WTC11 (cell line): ENCODE measurements at regions not wholly inside any gene's neighbourhood (a gene's known extent, or its start where the extent isn't known, plus 50 kb on each side); places are given as distances from the start of the nearest gene placed in this dataset.

Source experiments
- ATAC-seq: fragments of 200-7000 bp; cut with Tn5 transposase; 2 replicates; pipeline ENCODE4 v1.10.0; 2021; ENCODE audit warnings: mild to moderate bottlenecking, moderate library complexity
- CTCF ChIA-PET: fragments of 300-600 bp; sonication (Branson Sonifier 250); formaldehyde crosslinking; loops from one replicate; lab custom pipeline; 2021; ENCODE audit warnings: antibody characterized with exemption; lab: Charles Lee
- POLR2A ChIA-PET: fragments of 350-600 bp; sonication (Branson Sonifier 250); formaldehyde crosslinking; loops from one replicate; lab custom pipeline; 2021; ENCODE audit warnings: antibody characterized with exemption; lab: Charles Lee
- DNase-seq: peaks from one replicate; pipeline ENCODE4 v3.0.0; 2021; ENCODE audit warnings: low spot score
- H3K27ac Mint-ChIP-seq: 2 replicates; pipeline ENCODE4 v1.8.0; 2021; ENCODE audit warnings: mixed read lengths
- H3K27me3 Mint-ChIP-seq: 2 replicates; pipeline ENCODE4 v1.8.0; 2021; ENCODE audit warnings: low read depth, mild to moderate bottlenecking, moderate library complexity, mixed read lengths
- H3K36me3 Mint-ChIP-seq: 2 replicates; pipeline ENCODE4 v1.8.0; 2021; ENCODE audit warnings: mixed read lengths
- H3K4me1 Mint-ChIP-seq: 2 replicates; pipeline ENCODE4 v1.8.0; 2022; ENCODE audit warnings: mixed read lengths
- H3K4me3 Mint-ChIP-seq: 2 replicates; pipeline ENCODE4 v1.8.0; 2021; ENCODE audit warnings: mild to moderate bottlenecking, moderate library complexity, mixed read lengths
- H3K9me3 Mint-ChIP-seq: 2 replicates; pipeline ENCODE4 v1.8.0; 2021; ENCODE audit warnings: mixed read lengths
- EMX1 ChIP-seq: fragments of 250-450 bp; sonication (Bioruptor Pico); IDR thresholded peaks from 2 replicates; pipeline ENCODE4 v1.8.0; 2021; ENCODE audit warnings: mild to moderate bottlenecking
- ESRRA ChIP-seq: sonication (generic); formaldehyde crosslinking; IDR thresholded peaks from 2 replicates; pipeline ENCODE4 v1.8.1; 2022; ENCODE audit warnings: mild to moderate bottlenecking, missing genetic modification reagents, borderline replicate concordance
- FOXK1 ChIP-seq: sonication (generic); formaldehyde crosslinking; IDR thresholded peaks from 2 replicates; pipeline ENCODE4 v1.8.0; 2022; ENCODE audit warnings: mild to moderate bottlenecking, moderate library complexity, missing genetic modification reagents
- GRHL2 ChIP-seq: fragments of 250-450 bp; sonication (Bioruptor Pico); IDR thresholded peaks from 2 replicates; pipeline ENCODE4 v1.8.0; 2022; ENCODE audit warnings: mild to moderate bottlenecking, moderate library complexity; ENCODE audit not compliant: insufficient replicate concordance, severe bottlenecking
- JAZF1 ChIP-seq: fragments of 250-450 bp; sonication (Bioruptor Pico); IDR thresholded peaks from 2 replicates; pipeline ENCODE4 v1.9.0; 2021; ENCODE audit warnings: moderate library complexity, mild to moderate bottlenecking, inconsistent platforms
- KAT7 ChIP-seq: sonication (generic); formaldehyde crosslinking; IDR thresholded peaks from 2 replicates; pipeline ENCODE4 v1.8.1; 2023; ENCODE audit warnings: missing genetic modification reagents, mild to moderate bottlenecking, borderline replicate concordance
- SP1 ChIP-seq: sonication (generic); formaldehyde crosslinking; conservative IDR thresholded peaks from 2 replicates; pipeline ENCODE4 v1.8.1; 2022; ENCODE audit warnings: missing genetic modification reagents
- TCF7 ChIP-seq: sonication (generic); formaldehyde crosslinking; IDR thresholded peaks from 2 replicates; pipeline ENCODE4 v1.8.0; 2022; ENCODE audit warnings: mild to moderate bottlenecking, low read depth, missing genetic modification reagents, moderate library complexity
- TP53 ChIP-seq: sonication (generic); formaldehyde crosslinking; IDR thresholded peaks from 2 replicates; pipeline ENCODE4 v1.8.1; 2023; ENCODE audit warnings: mild to moderate bottlenecking, missing genetic modification reagents
- ZNF138 ChIP-seq: sonication (generic); formaldehyde crosslinking; conservative IDR thresholded peaks from 2 replicates; pipeline ENCODE4 v1.8.1; 2022; ENCODE audit warnings: mild to moderate bottlenecking, moderate library complexity, missing genetic modification reagents
- ZNF396 ChIP-seq: fragments of 250-450 bp; sonication (Bioruptor Pico); IDR thresholded peaks from 2 replicates; pipeline ENCODE4 v1.8.0; 2021; ENCODE audit warnings: mild to moderate bottlenecking, moderate library complexity, borderline replicate concordance
- ZNF416 ChIP-seq: fragments of 250-450 bp; sonication (Bioruptor Pico); IDR thresholded peaks from 2 replicates; pipeline ENCODE4 v1.9.0; 2021; ENCODE audit warnings: mild to moderate bottlenecking, inconsistent platforms
- ZNF423 ChIP-seq: fragments of 250-450 bp; sonication (Bioruptor Pico); IDR thresholded peaks from 2 replicates; pipeline ENCODE4 v2.1.2; 2022; ENCODE audit warnings: mild to moderate bottlenecking, moderate library complexity
- ZNF671 ChIP-seq: fragments of 250-450 bp; sonication (Bioruptor Pico); IDR thresholded peaks from 2 replicates; pipeline ENCODE4 v1.8.0; 2021; ENCODE audit warnings: mild to moderate bottlenecking
- TF ChIP-seq, protein P1 (sequence below): fragments of 250-450 bp; sonication (Bioruptor Pico); IDR thresholded peaks from 2 replicates; pipeline ENCODE4 v1.9.0; 2021; ENCODE audit warnings: mild to moderate bottlenecking, borderline replicate concordance
- TF ChIP-seq, protein P2 (sequence below): fragments of 250-450 bp; sonication (Bioruptor Pico); IDR thresholded peaks from 2 replicates; pipeline ENCODE4 v1.9.0; 2021; ENCODE audit warnings: moderate library complexity, mild to moderate bottlenecking, inconsistent platforms, borderline replicate concordance
- TF ChIP-seq, protein P3 (sequence below): sonication (generic); formaldehyde crosslinking; IDR thresholded peaks from 2 replicates; pipeline ENCODE4 v1.8.1; 2023; ENCODE audit warnings: mild to moderate bottlenecking, missing genetic modification reagents
- TF ChIP-seq, protein P4 (sequence below): sonication (generic); formaldehyde crosslinking; IDR thresholded peaks from 2 replicates; pipeline ENCODE4 v1.8.1; 2022; ENCODE audit warnings: missing genetic modification reagents, borderline replicate concordance
- TF ChIP-seq, protein P5 (sequence below): fragments of 250-450 bp; sonication (Bioruptor Pico); conservative IDR thresholded peaks from 2 replicates; pipeline ENCODE4 v1.9.0; 2021; ENCODE audit warnings: mild to moderate bottlenecking
- TF ChIP-seq, protein P6 (sequence below): fragments of 250-450 bp; sonication (Bioruptor Pico); IDR thresholded peaks from 2 replicates; pipeline ENCODE4 v1.9.0; 2021; ENCODE audit warnings: mild to moderate bottlenecking

DNA sequence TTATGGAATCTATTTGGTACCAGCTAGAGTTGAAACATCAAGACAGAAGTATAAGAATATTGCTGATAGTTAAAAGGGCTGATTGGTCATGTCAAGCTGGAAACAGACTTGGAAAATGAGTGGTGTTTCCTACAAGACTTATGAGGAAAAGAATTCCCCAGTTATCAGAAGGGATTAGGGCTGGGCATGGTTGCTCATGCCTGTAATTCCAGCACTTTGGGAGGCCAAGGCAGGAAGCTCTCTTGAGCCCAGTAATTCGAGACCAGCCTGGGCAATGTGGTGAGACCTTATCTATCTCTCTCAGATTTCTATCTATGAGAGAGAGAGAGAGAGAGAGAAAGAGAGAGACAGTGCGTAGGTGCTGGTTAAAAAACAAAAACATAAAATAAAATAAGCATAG, 139.5 kb upstream of the PMFBP1 start (continued):
- TF ChIP-seq, protein P1, sequence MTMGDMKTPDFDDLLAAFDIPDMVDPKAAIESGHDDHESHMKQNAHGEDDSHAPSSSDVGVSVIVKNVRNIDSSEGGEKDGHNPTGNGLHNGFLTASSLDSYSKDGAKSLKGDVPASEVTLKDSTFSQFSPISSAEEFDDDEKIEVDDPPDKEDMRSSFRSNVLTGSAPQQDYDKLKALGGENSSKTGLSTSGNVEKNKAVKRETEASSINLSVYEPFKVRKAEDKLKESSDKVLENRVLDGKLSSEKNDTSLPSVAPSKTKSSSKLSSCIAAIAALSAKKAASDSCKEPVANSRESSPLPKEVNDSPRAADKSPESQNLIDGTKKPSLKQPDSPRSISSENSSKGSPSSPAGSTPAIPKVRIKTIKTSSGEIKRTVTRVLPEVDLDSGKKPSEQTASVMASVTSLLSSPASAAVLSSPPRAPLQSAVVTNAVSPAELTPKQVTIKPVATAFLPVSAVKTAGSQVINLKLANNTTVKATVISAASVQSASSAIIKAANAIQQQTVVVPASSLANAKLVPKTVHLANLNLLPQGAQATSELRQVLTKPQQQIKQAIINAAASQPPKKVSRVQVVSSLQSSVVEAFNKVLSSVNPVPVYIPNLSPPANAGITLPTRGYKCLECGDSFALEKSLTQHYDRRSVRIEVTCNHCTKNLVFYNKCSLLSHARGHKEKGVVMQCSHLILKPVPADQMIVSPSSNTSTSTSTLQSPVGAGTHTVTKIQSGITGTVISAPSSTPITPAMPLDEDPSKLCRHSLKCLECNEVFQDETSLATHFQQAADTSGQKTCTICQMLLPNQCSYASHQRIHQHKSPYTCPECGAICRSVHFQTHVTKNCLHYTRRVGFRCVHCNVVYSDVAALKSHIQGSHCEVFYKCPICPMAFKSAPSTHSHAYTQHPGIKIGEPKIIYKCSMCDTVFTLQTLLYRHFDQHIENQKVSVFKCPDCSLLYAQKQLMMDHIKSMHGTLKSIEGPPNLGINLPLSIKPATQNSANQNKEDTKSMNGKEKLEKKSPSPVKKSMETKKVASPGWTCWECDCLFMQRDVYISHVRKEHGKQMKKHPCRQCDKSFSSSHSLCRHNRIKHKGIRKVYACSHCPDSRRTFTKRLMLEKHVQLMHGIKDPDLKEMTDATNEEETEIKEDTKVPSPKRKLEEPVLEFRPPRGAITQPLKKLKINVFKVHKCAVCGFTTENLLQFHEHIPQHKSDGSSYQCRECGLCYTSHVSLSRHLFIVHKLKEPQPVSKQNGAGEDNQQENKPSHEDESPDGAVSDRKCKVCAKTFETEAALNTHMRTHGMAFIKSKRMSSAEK (CRISPR knock-in tag), result no peak
- no peak for TF ChIP-seq EMX1 (CRISPR knock-in tag)
- no peak for TF ChIP-seq SP1
- TF ChIP-seq ZNF138 (CRISPR knock-in tag), result no peak
- TF ChIP-seq, protein P2, sequence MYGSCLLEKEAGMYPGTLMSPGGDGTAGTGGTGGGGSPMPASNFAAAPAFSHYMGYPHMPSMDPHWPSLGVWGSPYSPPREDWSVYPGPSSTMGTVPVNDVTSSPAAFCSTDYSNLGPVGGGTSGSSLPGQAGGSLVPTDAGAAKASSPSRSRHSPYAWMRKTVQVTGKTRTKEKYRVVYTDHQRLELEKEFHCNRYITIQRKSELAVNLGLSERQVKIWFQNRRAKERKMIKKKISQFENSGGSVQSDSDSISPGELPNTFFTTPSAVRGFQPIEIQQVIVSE, result no peak
- no peak for TF ChIP-seq TCF7
- TF ChIP-seq JAZF1 (CRISPR knock-in tag), result no peak
- TF ChIP-seq, protein P3, sequence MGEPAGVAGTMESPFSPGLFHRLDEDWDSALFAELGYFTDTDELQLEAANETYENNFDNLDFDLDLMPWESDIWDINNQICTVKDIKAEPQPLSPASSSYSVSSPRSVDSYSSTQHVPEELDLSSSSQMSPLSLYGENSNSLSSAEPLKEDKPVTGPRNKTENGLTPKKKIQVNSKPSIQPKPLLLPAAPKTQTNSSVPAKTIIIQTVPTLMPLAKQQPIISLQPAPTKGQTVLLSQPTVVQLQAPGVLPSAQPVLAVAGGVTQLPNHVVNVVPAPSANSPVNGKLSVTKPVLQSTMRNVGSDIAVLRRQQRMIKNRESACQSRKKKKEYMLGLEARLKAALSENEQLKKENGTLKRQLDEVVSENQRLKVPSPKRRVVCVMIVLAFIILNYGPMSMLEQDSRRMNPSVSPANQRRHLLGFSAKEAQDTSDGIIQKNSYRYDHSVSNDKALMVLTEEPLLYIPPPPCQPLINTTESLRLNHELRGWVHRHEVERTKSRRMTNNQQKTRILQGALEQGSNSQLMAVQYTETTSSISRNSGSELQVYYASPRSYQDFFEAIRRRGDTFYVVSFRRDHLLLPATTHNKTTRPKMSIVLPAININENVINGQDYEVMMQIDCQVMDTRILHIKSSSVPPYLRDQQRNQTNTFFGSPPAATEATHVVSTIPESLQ (CRISPR knock-in tag), result no peak
- no peak for TF ChIP-seq ZNF396 (CRISPR knock-in tag)
- no peak for TF ChIP-seq ZNF416 (CRISPR knock-in tag)

DNA sequence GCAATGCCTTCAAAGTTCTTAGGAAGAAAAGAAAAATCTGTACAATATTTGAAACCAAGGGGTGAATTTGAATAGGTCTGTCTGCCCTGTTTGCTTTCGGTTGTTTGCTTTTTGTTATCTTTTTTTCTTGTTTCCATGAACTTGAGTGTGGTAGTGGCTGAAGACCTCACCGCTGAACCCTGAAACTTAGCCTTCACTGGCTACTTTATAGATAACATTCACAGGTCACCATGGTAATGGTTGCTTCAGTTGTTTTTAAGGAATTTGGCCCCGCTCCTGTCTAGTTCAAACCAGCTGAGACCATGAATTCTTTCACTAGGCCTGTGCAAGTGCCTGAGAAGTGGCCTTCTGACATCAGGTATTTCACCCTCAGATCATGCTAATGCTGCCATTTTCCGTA, 137.0 kb upstream of the PMFBP1 start:
- DNase-seq (no peak), ATAC-seq (no peak)
- Mint-ChIP-seq H3K4me1 (peaks cover 6% of the 10 kb centered on the region), H3K4me3 (no peak overlapping the region), H3K9me3 (peaks cover 49% of the 10 kb centered on the region), H3K36me3 (peaks cover 11% of the 10 kb centered on the region), H3K27me3 (no peaks in the 10 kb centered on the region), H3K27ac (no peak overlapping the region)
- ChIA-PET CTCF (no interaction called here), POLR2A (no interaction called here)
- no peak for TF ChIP-seq KAT7 (CRISPR knock-in tag)
- TF ChIP-seq, protein P4, sequence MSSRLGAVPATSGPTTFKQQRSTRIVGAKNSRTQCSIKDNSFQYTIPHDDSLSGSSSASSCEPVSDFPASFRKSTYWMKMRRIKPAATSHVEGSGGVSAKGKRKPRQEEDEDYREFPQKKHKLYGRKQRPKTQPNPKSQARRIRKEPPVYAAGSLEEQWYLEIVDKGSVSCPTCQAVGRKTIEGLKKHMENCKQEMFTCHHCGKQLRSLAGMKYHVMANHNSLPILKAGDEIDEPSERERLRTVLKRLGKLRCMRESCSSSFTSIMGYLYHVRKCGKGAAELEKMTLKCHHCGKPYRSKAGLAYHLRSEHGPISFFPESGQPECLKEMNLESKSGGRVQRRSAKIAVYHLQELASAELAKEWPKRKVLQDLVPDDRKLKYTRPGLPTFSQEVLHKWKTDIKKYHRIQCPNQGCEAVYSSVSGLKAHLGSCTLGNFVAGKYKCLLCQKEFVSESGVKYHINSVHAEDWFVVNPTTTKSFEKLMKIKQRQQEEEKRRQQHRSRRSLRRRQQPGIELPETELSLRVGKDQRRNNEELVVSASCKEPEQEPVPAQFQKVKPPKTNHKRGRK (CRISPR knock-in tag), result no peak
- no peak for TF ChIP-seq ESRRA (CRISPR knock-in tag)
- TF ChIP-seq TCF7, result no peak
- TF ChIP-seq GRHL2 (CRISPR knock-in tag), result no peak
- TF ChIP-seq TP53 (CRISPR knock-in tag), result no peak
- TF ChIP-seq ZNF671 (CRISPR knock-in tag), result no peak
- TF ChIP-seq, protein P5, sequence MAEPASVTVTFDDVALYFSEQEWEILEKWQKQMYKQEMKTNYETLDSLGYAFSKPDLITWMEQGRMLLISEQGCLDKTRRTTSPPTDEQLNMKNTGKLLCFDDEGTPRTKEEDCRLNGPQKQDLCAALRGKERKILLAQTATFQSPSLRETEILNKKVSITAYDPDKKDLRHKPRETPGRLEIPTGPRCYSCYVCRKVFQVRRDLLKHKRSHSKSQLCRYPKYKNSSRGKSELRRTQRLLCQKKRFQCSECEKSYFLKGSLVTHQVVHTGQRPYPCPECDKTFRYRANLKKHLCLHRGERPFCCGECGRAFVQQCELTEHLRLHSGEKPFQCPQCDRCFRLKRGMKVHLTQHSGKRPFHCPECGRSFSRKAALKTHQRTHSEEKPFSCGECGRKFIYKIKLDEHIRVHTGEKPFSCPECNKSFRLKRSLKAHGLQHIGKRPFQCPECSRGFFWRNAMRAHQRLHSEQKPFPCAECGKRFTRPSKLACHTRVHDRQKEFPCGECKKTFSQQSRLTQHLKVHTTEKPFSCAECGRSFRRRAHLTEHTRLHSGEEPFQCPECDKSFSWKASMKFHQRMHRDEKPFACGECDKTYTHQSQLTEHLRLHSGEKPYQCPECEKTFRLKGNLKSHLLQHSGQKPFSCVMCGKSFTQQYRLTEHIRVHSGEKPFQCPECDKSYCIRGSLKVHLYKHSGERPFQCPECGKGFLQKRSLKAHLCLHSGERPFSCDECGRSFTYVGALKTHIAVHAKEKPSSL (CRISPR knock-in tag), result no peak
- TF ChIP-seq, protein P6, sequence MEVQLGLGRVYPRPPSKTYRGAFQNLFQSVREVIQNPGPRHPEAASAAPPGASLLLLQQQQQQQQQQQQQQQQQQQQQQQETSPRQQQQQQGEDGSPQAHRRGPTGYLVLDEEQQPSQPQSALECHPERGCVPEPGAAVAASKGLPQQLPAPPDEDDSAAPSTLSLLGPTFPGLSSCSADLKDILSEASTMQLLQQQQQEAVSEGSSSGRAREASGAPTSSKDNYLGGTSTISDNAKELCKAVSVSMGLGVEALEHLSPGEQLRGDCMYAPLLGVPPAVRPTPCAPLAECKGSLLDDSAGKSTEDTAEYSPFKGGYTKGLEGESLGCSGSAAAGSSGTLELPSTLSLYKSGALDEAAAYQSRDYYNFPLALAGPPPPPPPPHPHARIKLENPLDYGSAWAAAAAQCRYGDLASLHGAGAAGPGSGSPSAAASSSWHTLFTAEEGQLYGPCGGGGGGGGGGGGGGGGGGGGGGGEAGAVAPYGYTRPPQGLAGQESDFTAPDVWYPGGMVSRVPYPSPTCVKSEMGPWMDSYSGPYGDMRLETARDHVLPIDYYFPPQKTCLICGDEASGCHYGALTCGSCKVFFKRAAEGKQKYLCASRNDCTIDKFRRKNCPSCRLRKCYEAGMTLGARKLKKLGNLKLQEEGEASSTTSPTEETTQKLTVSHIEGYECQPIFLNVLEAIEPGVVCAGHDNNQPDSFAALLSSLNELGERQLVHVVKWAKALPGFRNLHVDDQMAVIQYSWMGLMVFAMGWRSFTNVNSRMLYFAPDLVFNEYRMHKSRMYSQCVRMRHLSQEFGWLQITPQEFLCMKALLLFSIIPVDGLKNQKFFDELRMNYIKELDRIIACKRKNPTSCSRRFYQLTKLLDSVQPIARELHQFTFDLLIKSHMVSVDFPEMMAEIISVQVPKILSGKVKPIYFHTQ (CRISPR knock-in tag), result no peak
- TF ChIP-seq ZNF423, result no peak
- TF ChIP-seq FOXK1 (CRISPR knock-in tag), result no peak
